AG04450 (cell line): ENCODE measurements at regions not wholly inside any gene's neighbourhood (a gene's known extent, or its start where the extent isn't known, plus 50 kb on each side); places are given as distances from the start of the nearest gene placed in this dataset.

Source experiments
- CTCF ChIA-PET: fragments of 300-600, 350-600 bp; formaldehyde crosslinking; extraction: SDS; loops from one replicate; lab custom pipeline; 2022; ENCODE audit warnings: antibody characterized with exemption, inconsistent platforms; lab: Charles Lee
- POLR2A ChIA-PET: fragments of 350-600 bp; formaldehyde crosslinking; extraction: SDS; loops from one replicate; lab custom pipeline; 2021; ENCODE audit warnings: antibody characterized with exemption, inconsistent platforms; lab: Yijun Ruan, JAX
- DNase-seq: peaks from one replicate; pipeline ENCODE4 v3.0.0-alpha.2; 2011; ENCODE audit warnings: low read depth, low spot score
- H3K27ac ChIP-seq: one replicate; pipeline ENCODE4 v1.5.1; 2012; ENCODE audit warnings: low read depth, low read length, control low read depth
- H3K27me3 ChIP-seq: one replicate; pipeline ENCODE4 v1.6.0; 2012; ENCODE audit warnings: low read length; ENCODE audit not compliant: control insufficient read depth, insufficient read depth
- H3K4me3 ChIP-seq: 2 replicates; pipeline ENCODE4 v1.5.1; 2011; ENCODE audit warnings: mild to moderate bottlenecking, low read depth, low read length, control low read depth
- H3K9me3 ChIP-seq: 2 replicates; pipeline ENCODE4 v1.5.1; 2012; ENCODE audit warnings: low read length; ENCODE audit not compliant: control insufficient read depth, insufficient read depth
- CTCF ChIP-seq: IDR thresholded peaks from 2 replicates; pipeline ENCODE4 v1.5.1; 2011; ENCODE audit warnings: low read depth, low read length, control low read depth, inconsistent platforms

- no peak overlapping the region for H3K27ac ChIP-seq
- no peak overlapping the region for H3K4me3 ChIP-seq
- ChIA-PET POLR2A (no interaction called here), CTCF (no interaction called here)
- H3K9me3 ChIP-seq, result no peaks in the 10 kb centered on the region
- no peak for DNase-seq
- H3K27me3 ChIP-seq, result no peaks in the 10 kb centered on the region
- no peak for TF ChIP-seq CTCF
Observed at GRCh38 chr2:133660510-133660909, 92.2 kb upstream of the NCKAP5 start.

- DNase-seq, result no peak
- CTCF ChIA-PET, result no interaction called here
- POLR2A ChIA-PET, result no interaction called here
Observed at GRCh38 chr2:133661392-133661791, 93.1 kb upstream of the NCKAP5 start.

DNA sequence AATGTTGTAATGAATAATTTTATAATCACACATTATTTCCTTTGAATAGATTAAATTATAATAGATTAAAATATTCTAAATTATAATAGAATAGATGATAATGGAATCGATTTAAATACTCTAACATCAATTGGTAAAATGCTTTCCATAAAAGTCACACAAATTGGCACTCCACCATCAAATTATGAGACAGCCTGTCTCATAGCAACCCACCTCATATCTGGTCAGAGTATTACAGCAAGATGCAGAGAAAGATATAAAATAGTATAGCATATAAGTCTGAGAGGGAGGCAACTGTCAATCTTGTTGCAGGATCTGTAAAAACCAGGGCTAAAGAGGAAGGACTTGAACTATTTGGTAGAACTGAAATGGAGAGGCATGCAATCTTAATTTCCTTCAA, 98.4 kb upstream of the NCKAP5 start:
- ChIA-PET POLR2A (no interaction called here), CTCF (no interaction called here)
- Histone ChIP-seq H3K9me3 (no peaks in the 10 kb centered on the region), H3K27ac (no peak overlapping the region), H3K4me3 (no peak overlapping the region), H3K27me3 (no peaks in the 10 kb centered on the region)
- DNase-seq, result no peak
- TF ChIP-seq CTCF, result no peak

More at GRCh38 chr2:133661392-133661791, 93.1 kb upstream of the NCKAP5 start:
- H3K4me3 ChIP-seq, result no peak overlapping the region
- H3K27ac ChIP-seq, result no peak overlapping the region
- no peaks in the 10 kb centered on the region for H3K27me3 ChIP-seq
- H3K9me3 ChIP-seq, result no peaks in the 10 kb centered on the region
- TF ChIP-seq CTCF, result no peak

DNA sequence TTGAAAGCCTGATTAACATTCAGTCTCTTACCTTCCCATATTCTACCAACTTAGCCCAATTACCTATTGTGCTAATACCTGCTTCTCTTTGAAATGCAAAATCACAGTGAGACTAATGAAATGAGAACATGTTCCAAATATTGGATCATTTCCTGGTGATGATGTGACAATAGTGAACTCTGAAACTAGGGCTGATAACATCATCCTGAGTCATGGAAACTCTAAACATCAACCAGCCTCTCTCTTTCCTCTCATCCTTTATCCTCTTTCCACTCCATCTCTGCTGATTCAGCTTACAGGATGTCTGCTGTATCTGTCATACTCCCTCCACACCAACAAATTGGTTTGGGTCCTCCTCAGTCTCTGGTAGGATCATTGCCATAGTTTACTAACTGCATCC, 98.8 kb upstream of the NCKAP5 start:
- H3K27ac ChIP-seq, result no peak overlapping the region
- POLR2A ChIA-PET, result interaction anchor here (0.5 kb wide), 1 partner anchor 89 kb away, joined by 5 read pairs; no protein-coding TSS in a partner anchor
- no peaks in the 10 kb centered on the region for H3K9me3 ChIP-seq
- no peak overlapping the region for H3K4me3 ChIP-seq
- DNase-seq, result no peak
- CTCF ChIA-PET, result no interaction called here
- no peaks in the 10 kb centered on the region for H3K27me3 ChIP-seq
- no peak for TF ChIP-seq CTCF

DNA sequence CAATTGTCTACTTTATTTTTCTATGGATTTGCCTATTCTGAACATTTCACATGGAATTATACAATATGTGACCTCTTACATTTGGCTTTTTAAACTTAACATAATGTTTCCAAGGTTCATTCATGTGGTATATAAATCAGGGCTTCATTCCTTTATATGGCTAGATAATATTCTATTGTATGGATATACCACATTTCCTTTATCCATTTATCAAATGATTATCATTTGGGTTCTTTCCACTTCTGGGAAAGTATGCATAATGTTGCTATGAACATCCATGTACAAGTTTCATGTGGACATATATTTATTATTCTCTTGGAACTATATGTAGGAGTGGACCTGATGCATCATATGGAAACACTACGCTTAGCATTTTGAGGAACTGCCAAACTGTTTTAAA, 99.7 kb upstream of the NCKAP5 start:
- no peak overlapping the region for H3K4me3 ChIP-seq
- no peak for DNase-seq
- POLR2A ChIA-PET, result no interaction called here
- TF ChIP-seq CTCF, result no peak
- H3K9me3 ChIP-seq, result no peaks in the 10 kb centered on the region
- H3K27ac ChIP-seq, result no peak overlapping the region
- CTCF ChIA-PET, result no interaction called here
- no peaks in the 10 kb centered on the region for H3K27me3 ChIP-seq
